Prostate gland (tissue), 2 donors: ENCODE measurements at regions not wholly inside any gene's neighbourhood (a gene's known extent, or its start where the extent isn't known, plus 50 kb on each side); places are given as distances from the start of the nearest gene placed in this dataset.

Experiments used
- CTCF ChIP-seq, 4 experiments: fragments of 200-600 bp in 2 of 4; fragments of 450-650 bp in 2 of 4; sonication (generic) in 2 of 4; IDR thresholded peaks; 1 replicate in 3 of 4; 2 replicates in 1 of 4; pipeline ENCODE4 v1.5.1; 2016 to 2019; ENCODE audit warnings: antibody characterized with exemption in 4 of 4, mild to moderate bottlenecking in 2 of 4, moderate library complexity in 2 of 4
- POLR2A ChIP-seq: fragments of 450-650 bp; IDR thresholded peaks from one replicate; pipeline ENCODE4 v1.6.1; 2016; ENCODE audit warnings: antibody characterized with exemption, mild to moderate bottlenecking
- POLR2AphosphoS5 ChIP-seq: sonication (generic); formaldehyde crosslinking; IDR thresholded peaks from one replicate; pipeline ENCODE4 v1.6.1; 2017; ENCODE audit warnings: antibody characterized with exemption

- TF ChIP-seq CTCF (IDR thresholded peaks at IDR 0.05) = no peak
- no peak for TF ChIP-seq POLR2A
- TF ChIP-seq POLR2AphosphoS5 = peak; percentile 60
Measured at GRCh38 chr20:6704132-6704861, 63.2 kb upstream of the BMP2 start.
